Esophagus muscularis mucosa (tissue), 4 donors: ENCODE measurements at regions not wholly inside any gene's neighbourhood (a gene's known extent, or its start where the extent isn't known, plus 50 kb on each side); places are given as distances from the start of the nearest gene placed in this dataset.

Experiments used
- EP300 ChIP-seq: sonication (generic); formaldehyde crosslinking; IDR thresholded peaks from one replicate; pipeline ENCODE4 v1.6.1; 2017; ENCODE audit warnings: antibody characterized with exemption
- POLR2A ChIP-seq: fragments of 450-650 bp; IDR thresholded peaks from one replicate; pipeline ENCODE4 v1.6.1; 2017; ENCODE audit warnings: antibody characterized with exemption, moderate library complexity, mild to moderate bottlenecking, low read depth
- POLR2AphosphoS5 ChIP-seq, 2 donors: sonication (generic); formaldehyde crosslinking; IDR thresholded peaks; one replicate each; pipeline ENCODE4 v1.6.1; 2017; ENCODE audit warnings: antibody characterized with exemption in 2 of 2
- TF ChIP-seq, protein P1 (sequence below), 3 experiments: fragments of 200-600 bp in 2 of 3; fragments of 450-650 bp in 1 of 3; sonication (generic) in 2 of 3; IDR thresholded peaks; one replicate each; pipeline ENCODE4 v1.5.1; 2017 to 2019; ENCODE audit warnings: antibody characterized with exemption in 3 of 3, mild to moderate bottlenecking in 2 of 3, moderate library complexity in 1 of 3

- no peak for TF ChIP-seq POLR2AphosphoS5 (IDR thresholded peaks at IDR 0.05)
- no peak for TF ChIP-seq POLR2A
- TF ChIP-seq, protein P1, sequence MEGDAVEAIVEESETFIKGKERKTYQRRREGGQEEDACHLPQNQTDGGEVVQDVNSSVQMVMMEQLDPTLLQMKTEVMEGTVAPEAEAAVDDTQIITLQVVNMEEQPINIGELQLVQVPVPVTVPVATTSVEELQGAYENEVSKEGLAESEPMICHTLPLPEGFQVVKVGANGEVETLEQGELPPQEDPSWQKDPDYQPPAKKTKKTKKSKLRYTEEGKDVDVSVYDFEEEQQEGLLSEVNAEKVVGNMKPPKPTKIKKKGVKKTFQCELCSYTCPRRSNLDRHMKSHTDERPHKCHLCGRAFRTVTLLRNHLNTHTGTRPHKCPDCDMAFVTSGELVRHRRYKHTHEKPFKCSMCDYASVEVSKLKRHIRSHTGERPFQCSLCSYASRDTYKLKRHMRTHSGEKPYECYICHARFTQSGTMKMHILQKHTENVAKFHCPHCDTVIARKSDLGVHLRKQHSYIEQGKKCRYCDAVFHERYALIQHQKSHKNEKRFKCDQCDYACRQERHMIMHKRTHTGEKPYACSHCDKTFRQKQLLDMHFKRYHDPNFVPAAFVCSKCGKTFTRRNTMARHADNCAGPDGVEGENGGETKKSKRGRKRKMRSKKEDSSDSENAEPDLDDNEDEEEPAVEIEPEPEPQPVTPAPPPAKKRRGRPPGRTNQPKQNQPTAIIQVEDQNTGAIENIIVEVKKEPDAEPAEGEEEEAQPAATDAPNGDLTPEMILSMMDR (IDR thresholded peaks at IDR 0.05) = no peak
- TF ChIP-seq EP300 = no peak
These were observed 54.2 kb upstream of the SSBP3 start for GRCh38 chr1:54460351-54460750.
